ENCODE measurements at regions not wholly inside any gene's neighbourhood (a gene's known extent, or its start where the extent isn't known, plus 50 kb on each side); places are given as distances from the start of the nearest gene placed in this dataset.
"Not testable (repeated sequence)": the region's sequence is repeated elsewhere in the genome, so short reads cannot be mapped to it uniquely, and the experiment has no call there.

DNA sequence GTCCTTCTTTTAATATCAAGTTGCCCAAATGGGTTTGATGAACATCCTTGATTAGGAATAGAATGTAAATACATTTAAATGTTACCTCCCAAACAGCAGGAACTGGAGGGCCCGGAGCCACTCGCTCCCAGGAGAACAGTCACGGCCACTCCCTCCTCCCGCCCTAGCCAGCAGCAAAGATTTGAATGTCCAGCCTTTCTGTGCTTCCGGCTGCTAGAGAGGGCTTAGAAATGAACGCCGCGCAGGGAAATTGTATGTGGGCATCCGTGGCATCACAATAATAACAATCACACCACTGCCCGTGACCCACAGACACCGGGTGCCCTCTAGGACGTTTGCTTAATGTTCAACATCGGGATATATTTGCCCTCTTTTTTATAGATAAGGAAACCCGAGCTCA, 164.9 kb upstream of the SALL3 start:
- no peak for DNase-seq

DNA sequence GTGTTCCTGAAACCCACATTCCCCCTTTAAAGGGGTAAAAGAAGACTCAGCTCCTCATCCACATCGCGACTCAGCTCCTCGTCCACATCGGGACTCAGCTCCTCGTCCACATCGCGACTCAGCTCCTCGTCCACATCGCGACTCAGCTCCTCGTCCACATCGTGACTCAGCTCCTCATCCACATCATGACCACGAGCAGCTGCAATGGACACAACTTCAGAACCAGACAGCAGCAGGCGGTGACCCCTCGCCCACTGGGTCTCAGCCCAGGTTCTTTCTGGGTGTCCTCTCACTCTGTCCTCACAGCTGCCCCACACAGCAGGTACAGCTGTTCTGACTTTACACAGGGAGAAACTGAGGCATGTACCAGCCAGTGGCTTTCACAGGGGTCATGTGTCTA, 163.5 kb upstream of the SALL3 start:
- no peak for DNase-seq

DNA sequence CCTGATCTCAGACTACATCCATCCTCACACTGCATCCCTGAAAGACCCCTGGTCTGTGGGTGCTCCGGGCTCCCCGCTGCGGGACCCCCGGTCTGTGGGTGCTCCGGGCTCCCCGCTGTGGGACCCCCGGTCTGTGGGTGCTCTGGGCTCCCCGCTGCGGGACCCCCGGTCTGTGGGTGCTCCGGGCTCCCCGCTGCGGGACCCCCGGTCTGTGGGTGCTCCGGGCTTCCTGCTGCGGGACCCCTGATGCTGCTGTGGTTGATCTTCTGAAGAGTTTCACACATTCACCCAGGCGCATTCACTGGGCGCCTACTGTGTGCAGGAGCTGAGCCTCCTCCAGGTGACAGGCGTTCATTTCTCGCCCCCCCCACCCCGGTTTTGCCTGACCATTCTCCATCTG, 162.7 kb upstream of the SALL3 start:
- DNase-seq, result no peak

- no peak for DNase-seq
Measured at GRCh38 chr18:78818495-78818894, 161.1 kb upstream of the SALL3 start.

DNA sequence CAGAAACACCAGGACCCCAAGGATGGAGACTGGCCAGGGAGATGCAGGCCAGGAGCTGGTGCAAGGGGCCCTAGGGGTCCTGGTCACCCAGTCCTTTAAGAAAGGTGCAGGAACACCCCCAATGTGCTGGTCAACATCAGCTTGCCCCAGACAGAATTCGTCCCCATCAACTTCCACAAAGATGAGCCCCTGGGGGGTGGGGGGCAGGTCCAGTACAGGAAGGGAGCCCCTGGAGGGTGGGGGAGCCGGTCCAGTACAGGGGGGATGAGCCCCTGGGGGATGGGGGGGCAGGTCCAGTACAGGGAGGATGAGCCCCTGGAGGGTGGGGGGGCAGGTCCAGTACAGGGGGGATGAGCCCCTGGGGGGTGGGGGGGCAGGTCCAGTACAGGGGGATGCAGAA, 160.7 kb upstream of the SALL3 start:
- no peak for DNase-seq

GRCh38 chr18:78820161-78820834, 159.3 kb upstream of the SALL3 start:
- DNase-seq, result no peak

GRCh38 chr18:78821396-78821795, 158.2 kb upstream of the SALL3 start:
- DNase-seq, result no peak

DNA sequence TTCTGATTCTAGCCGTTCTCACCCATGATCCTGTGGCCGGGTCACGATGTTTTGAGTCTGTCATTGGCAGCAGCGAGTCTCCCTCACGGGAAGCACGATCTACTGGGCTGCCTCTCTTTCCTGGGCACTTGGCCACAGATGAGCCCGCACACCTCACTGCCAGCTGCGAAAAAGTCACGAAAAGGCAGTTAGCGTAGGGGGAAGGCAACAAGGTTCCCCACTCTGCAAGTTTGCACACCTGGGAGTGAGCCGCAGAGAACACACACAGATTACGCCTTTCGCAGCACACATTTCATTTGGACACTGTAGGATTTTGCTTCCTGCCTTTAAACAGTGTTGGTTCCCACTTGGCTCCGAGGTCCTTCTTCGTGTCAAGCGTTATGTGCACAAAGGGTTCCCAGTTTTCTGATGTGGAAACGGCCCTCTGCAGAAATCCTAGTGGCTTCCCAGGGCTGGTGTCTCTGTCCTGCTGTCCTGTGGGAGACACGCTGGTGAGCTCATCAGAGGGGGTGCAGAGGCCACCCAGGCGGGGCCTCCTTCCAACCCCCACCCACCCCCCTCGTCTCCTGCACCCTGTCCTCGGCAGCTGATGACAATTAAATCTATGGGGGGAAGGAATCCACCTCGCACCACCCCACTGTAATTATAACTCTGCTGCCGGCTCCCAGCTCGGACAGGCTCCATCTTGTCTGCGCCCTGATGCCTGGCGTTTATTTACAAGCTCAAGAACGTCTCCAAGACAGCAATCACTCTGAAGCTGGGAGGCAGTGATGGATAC, 157.3 kb upstream of the SALL3 start:
- DNase-seq, result no peak

DNA sequence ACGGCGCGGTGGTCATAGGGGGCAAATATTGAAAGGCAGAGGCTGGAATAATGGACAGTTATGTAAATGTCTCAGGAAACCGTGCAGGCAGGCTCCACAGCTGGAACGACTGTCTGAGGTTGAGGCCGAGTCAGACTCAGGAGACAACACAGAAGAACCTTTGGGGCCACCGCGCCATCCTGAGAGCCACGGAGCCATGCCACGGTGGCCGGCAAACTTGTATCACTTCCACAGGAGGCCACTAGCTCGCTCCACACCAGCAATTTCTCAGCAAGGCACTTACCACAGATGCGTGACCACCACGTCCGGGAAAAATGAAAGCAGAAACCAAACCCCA, 156.7 kb upstream of the SALL3 start:
- DNase-seq, result no peak

- no peak for DNase-seq
Measured at GRCh38 chr18:78825168-78825567, 154.4 kb upstream of the SALL3 start.

GRCh38 chr18:78826631-78827030, 153.0 kb upstream of the SALL3 start:
- DNase-seq, result no peak

DNA sequence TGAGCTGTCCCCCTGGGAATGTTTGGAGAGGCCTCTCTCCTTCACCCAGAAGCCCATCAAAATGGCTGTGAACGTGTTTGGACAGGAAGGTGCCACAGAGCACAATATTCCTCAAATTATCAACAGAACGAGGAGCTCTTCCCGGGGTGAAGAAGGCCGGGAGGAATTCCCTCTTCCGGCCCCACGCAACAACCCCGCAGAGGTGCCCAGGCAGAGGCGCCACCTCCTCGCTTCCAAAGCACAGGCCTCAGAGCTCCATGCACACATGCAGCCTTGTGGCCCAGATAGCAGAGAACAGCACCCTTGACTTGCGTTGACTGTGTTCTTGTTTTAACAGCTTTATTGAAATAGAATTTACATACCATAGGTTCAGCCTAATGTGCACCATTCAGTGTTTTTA, 152.5 kb upstream of the SALL3 start:
- DNase-seq, result no peak

DNA sequence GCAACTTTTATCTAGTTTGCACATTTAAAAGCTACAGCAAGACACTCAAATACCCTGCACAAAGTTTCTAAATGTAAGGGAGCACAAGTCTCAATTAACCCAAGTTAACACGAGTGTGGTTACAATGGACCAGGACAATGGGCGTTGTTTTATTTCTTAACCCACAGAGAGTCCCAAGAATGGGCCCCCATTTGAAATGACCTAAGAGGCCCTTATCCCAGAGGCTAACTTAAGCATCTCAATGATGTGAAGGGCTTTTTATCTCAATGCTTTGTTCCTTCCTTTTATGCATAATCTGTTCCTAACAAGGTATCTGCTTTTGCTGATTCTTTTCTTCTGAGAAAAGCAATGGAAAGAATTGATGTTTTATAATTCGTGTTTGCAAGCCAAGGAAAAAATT, 151.5 kb upstream of the SALL3 start:
- no peak for DNase-seq

DNA sequence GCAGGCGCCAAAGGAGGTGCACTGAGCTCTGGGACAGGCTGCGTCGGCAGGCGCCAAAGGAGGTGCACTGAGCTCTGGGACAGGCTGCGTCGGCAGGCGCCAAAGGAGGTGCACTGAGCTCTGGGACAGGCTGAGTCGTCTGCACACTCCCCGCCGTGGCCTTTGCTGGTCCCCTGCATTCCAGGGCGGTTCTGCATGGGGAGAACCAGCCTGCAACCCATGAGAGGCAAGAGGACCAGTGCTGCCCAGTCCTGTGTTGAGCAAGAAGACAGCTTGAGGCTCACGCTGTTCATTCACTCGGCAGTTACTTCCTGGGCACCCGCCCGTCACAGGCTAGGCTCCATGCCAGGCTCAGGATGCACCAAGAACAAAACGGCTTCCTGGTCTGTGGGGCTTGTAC, 150.6 kb upstream of the SALL3 start:
- DNase-seq, result not testable (repeated sequence)

GRCh38 chr18:78830161-78830560, 149.5 kb upstream of the SALL3 start:
- no peak for DNase-seq

GRCh38 chr18:78830826-78831225, 148.8 kb upstream of the SALL3 start:
- DNase-seq, result no peak

DNA sequence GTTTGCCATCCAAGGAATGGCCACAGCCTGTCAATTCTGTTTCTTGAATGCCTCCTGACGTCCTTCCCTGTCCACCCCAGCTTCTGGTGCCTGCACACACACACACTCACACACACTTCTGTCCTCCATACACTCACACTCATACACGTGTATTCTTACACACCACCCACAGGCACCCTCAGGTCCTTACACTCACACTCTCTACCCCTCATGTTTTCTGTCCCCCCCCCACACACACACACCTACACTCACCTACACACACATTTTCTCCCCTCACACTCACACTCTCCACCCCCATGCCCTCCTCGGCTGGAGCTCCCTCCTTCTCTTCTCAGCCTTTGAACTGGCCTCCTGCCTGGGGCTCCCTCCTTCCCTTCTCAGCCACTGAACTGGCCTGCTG, 148.0 kb upstream of the SALL3 start:
- no peak for DNase-seq

- no peak for DNase-seq
Measured at GRCh38 chr18:78833833-78834232, 145.8 kb upstream of the SALL3 start.

- DNase-seq, result no peak
Measured at GRCh38 chr18:78836838-78837237, 142.8 kb upstream of the SALL3 start.

- DNase-seq, result no peak
Measured at GRCh38 chr18:78837754-78838153, 141.9 kb upstream of the SALL3 start.

GRCh38 chr18:78838183-78838582, 141.4 kb upstream of the SALL3 start:
- no peak for DNase-seq

GRCh38 chr18:78849046-78849445, 130.6 kb upstream of the SALL3 start:
- DNase-seq, result no peak

GRCh38 chr18:78849458-78849857, 130.2 kb upstream of the SALL3 start:
- no peak for DNase-seq

- DNase-seq, result no peak
Measured at GRCh38 chr18:78853341-78853740, 126.3 kb upstream of the SALL3 start.

DNA sequence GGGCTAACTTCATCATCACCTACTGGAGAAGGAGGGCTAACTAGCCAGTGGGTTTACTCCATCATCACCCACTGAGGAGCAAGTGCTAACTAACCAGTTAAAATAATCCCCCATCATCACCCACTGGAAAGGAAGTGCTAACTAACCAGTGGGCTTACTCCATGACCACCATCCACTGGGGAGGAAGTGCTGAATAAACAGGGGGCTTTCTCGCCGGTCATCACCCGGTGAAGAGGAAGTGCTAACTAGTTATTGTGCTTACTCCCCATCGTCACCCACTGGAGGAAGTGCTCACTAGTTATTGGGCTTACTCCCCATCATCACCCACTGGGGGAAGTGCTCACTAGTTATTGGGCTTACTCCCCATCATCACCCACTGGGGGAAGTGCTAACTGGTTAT, 124.4 kb upstream of the SALL3 start:
- no peak for DNase-seq
